ENCODE measurements at regions not wholly inside any gene's neighbourhood (a gene's known extent, or its start where the extent isn't known, plus 50 kb on each side); places are given as distances from the start of the nearest gene placed in this dataset.
A peak's percentile ranks its signal among the peaks of the same experiment; 100 is the strongest.

DNA sequence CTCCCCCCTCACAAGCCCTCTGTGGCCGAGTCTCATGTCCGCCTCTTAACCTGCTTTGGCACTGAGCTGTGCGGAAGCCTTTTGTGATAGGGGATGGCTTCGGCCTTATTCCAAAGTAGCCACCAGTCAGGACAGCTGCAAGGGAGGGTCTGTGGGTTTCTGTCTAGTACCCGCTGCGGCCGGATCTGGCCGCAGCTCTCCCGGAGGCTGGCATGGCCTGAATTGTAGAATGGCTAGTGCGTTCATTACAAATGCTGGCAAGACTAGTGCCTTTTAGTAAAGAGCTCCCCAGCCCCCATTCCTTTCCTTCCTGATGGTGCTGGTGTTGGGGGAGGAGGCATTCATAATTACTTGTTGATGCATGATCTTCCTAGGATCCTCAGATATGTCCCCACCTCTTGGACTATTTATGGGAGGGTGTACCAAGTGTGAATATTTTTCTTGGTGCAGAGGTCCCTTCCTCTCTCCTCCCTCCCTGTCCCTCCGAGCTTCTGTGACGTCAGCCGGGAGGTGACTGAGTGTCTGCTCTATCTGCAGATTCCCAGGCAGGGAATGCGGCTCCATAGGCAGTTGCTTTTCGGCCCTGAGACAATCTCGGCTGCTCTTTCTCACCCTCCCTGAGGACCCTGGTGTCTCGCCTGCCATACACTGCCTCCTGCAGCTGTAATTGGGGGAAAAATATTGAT is 108.7 kb upstream of the E2F8 start:
- Histone ChIP-seq H3K27me3 (peaks cover 9 to 71% (median 40%) of the 10 kb centered on the region in 9 donors), H3K9me3 (no peaks in the 10 kb centered on the region), H3K4me3 (peak overlapping the region in 1 of 12 donors; percentile 4), H3K36me3 (no peaks in the 10 kb centered on the region), H3K27ac (no peak overlapping the region), H3K4me1 (peaks cover 3 to 42% (median 20%) of the 10 kb centered on the region in 12 donors)
- TF ChIP-seq, protein P1, sequence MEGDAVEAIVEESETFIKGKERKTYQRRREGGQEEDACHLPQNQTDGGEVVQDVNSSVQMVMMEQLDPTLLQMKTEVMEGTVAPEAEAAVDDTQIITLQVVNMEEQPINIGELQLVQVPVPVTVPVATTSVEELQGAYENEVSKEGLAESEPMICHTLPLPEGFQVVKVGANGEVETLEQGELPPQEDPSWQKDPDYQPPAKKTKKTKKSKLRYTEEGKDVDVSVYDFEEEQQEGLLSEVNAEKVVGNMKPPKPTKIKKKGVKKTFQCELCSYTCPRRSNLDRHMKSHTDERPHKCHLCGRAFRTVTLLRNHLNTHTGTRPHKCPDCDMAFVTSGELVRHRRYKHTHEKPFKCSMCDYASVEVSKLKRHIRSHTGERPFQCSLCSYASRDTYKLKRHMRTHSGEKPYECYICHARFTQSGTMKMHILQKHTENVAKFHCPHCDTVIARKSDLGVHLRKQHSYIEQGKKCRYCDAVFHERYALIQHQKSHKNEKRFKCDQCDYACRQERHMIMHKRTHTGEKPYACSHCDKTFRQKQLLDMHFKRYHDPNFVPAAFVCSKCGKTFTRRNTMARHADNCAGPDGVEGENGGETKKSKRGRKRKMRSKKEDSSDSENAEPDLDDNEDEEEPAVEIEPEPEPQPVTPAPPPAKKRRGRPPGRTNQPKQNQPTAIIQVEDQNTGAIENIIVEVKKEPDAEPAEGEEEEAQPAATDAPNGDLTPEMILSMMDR (IDR thresholded peaks at IDR 0.05) = no peak
- TF ChIP-seq POLR2A (IDR thresholded peaks at IDR 0.05) = no peak
- peak in 1 of 4 donors; percentile 69 for ATAC-seq
- intact Hi-C loops (cut with DNase I) = no loop called here
- DNase-seq = peak in 2 of 5 donors; percentile 35 to 45
- 46 to 61% (median 50%) methylated on average over 17 of the region's 17 CpGs for WGBS, 4 donors

DNA sequence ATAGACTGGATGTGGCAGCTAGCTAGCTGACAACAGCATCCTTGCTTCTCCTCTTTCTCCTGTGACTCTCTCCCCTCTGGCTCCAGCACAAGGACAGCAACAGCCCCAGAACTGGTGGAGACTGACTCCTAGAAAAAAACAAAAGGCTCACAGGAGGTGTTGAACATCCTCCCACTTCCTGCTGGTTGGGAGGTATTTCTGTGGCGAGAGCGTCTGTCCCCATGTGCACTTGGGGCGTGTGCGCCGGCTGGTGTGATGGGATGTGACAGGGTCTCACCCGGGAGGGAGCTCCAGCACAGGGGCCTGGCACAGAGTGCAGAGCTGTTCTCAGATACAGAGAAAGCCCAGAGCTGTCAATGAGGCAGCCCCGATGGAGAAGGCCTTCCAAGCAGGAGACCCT is 107.2 kb upstream of the E2F8 start:
- 49 to 64% (median 53%) methylated on average over 7 of the region's 7 CpGs for WGBS, 4 donors
- H3K27me3 ChIP-seq = peaks cover 9 to 79% (median 43%) of the 10 kb centered on the region in 9 donors
- no peaks in the 10 kb centered on the region for H3K36me3 ChIP-seq
- ATAC-seq (no peak), DNase-seq (no peak)
- H3K27ac ChIP-seq = no peak overlapping the region
- no peak overlapping the region for H3K4me3 ChIP-seq
- no peaks in the 10 kb centered on the region for H3K9me3 ChIP-seq
- intact Hi-C loops (cut with DNase I) = no loop called here
- peaks cover 3 to 42% (median 20%) of the 10 kb centered on the region in 12 donors for H3K4me1 ChIP-seq
- TF ChIP-seq POLR2A (IDR thresholded peaks at IDR 0.05) = no peak
- TF ChIP-seq, protein P1 (IDR thresholded peaks at IDR 0.05) = no peak

DNA sequence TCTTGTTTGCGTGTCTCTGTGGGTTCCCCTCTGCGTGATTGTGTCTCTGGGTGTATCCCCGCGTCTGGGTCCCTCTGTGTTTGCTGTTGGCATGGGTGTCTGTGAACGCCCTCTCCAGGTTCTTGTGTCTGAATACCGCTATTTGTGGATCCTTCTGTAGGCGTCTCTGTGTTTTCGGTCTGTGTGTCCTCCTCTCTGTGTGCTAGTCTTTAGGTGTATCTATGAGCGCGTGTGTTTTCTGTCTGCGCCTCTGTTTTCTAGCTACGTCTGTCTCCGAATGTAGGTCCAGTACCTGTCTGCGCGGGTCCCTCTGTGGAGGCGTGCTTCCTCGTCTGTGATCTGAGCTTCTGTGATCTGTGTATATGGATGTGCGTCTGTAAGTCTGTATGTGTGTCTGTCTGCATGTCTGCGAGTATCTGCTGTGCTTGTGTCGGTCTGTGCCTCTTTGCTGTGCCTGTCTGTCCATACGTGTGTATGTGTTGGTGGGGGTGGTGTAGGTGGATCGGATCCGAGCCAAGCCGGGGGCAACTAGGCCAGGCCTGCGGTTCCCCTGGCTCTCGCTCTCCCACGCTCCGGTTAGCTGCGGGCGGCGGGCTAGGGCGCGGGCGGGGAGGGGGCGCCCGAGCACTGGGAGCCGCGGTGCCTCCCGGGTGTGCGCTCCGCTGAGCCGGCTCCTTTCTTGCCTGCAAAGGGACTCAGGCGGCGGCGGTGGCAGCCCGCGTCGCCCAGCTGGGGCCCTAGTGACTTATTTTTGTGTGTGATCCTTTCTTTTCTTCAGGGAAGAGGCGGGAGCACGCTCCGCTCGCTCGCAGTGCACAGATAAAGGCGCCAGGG is 105.3 kb upstream of the E2F8 start:
- 4 to 7% (median 6%) methylated on average over 32 to 54 of the region's 54 CpGs for WGBS, 4 donors
- DNase-seq (peak in 4 of 5 donors; percentile 27 to 66 (median 36)), ATAC-seq (peak in 3 of 4 donors; percentile 24 to 68 (median 59))
- no peak for TF ChIP-seq POLR2A (IDR thresholded peaks at IDR 0.05)
- TF ChIP-seq, protein P1 (IDR thresholded peaks at IDR 0.05) = peak in 2 of 12 donors; percentile 1 to 29
- peaks cover 3 to 42% (median 20%) of the 10 kb centered on the region in 12 donors for H3K4me1 ChIP-seq
- H3K9me3 ChIP-seq = no peaks in the 10 kb centered on the region
- intact Hi-C loops (cut with DNase I) = no loop called here
- H3K27ac ChIP-seq = no peak overlapping the region
- H3K36me3 ChIP-seq = no peaks in the 10 kb centered on the region
- H3K27me3 ChIP-seq = peaks cover 9 to 75% (median 43%) of the 10 kb centered on the region in 9 donors
- peak overlapping the region; percentile 7 to 57 (median 42) for H3K4me3 ChIP-seq

DNA sequence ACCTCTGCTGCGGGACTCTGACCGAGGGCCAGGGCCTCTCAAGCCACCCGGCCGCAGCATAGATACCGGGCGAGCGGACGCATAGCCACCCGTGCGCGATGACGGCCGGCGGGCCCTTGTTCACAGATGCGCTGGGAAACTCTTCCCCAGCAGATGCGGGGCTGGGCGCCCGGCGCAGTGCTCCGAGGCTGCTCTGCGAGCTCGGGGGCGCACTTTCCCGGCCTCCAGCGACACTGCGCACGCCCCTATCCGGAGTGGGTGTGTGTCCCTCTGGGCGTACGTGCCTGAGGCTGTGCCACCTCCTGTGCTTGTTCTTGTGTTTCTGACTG is 104.7 kb upstream of the E2F8 start:
- intact Hi-C loops (cut with DNase I) = no loop called here
- H3K9me3 ChIP-seq = no peaks in the 10 kb centered on the region
- WGBS, 4 donors = 1 to 2% (median 1%) methylated on average over 20 to 30 of the region's 30 CpGs
- TF ChIP-seq, protein P1 (IDR thresholded peaks at IDR 0.05) = peak in 1 of 12 donors; percentile 8
- TF ChIP-seq POLR2A (IDR thresholded peaks at IDR 0.05) = no peak
- DNase-seq = peak in 3 of 5 donors; percentile 28 to 66 (median 29)
- peak; percentile 43 to 68 (median 54) for ATAC-seq
- peak overlapping the region; percentile 4 to 57 (median 42) for H3K4me3 ChIP-seq
- H3K27ac ChIP-seq = no peak overlapping the region
- peaks cover 3 to 42% (median 20%) of the 10 kb centered on the region in 12 donors for H3K4me1 ChIP-seq
- H3K27me3 ChIP-seq = peaks cover 9 to 75% (median 43%) of the 10 kb centered on the region in 9 donors
- no peaks in the 10 kb centered on the region for H3K36me3 ChIP-seq
